ENCODE measurements at regions not wholly inside any gene's neighbourhood (a gene's known extent, or its start where the extent isn't known, plus 50 kb on each side); places are given as distances from the start of the nearest gene placed in this dataset.

GRCh38 chr3:167885277-167885676 lies 149.8 kb downstream of the SERPINI1 start:
- TF ChIP-seq, protein P1, sequence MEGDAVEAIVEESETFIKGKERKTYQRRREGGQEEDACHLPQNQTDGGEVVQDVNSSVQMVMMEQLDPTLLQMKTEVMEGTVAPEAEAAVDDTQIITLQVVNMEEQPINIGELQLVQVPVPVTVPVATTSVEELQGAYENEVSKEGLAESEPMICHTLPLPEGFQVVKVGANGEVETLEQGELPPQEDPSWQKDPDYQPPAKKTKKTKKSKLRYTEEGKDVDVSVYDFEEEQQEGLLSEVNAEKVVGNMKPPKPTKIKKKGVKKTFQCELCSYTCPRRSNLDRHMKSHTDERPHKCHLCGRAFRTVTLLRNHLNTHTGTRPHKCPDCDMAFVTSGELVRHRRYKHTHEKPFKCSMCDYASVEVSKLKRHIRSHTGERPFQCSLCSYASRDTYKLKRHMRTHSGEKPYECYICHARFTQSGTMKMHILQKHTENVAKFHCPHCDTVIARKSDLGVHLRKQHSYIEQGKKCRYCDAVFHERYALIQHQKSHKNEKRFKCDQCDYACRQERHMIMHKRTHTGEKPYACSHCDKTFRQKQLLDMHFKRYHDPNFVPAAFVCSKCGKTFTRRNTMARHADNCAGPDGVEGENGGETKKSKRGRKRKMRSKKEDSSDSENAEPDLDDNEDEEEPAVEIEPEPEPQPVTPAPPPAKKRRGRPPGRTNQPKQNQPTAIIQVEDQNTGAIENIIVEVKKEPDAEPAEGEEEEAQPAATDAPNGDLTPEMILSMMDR (IDR thresholded peaks at IDR 0.05; ENCODE audit: low read length): no peak
- no peak for TF ChIP-seq EZH2 (IDR thresholded peaks at IDR 0.05; ENCODE audit: borderline replicate concordance, low read length)

Measured in OCI-LY1 (cell line).